Chondrocyte (in vitro differentiated cells): ENCODE measurements at regions not wholly inside any gene's neighbourhood (a gene's known extent, or its start where the extent isn't known, plus 50 kb on each side); places are given as distances from the start of the nearest gene placed in this dataset.

Experiments used
- DNase-seq: peaks from one replicate; pipeline ENCODE4 v3.0.0; 2021; ENCODE audit warnings: mixed read lengths, low spot score
- H3K27ac Mint-ChIP-seq: one replicate; pipeline ENCODE4 v1.8.0; 2021; ENCODE audit warnings: mild to moderate bottlenecking, moderate library complexity, mixed read lengths; ENCODE audit not compliant: unreplicated experiment
- H3K27me3 Mint-ChIP-seq: 2 replicates; pipeline ENCODE4 v1.8.0; 2021; ENCODE audit warnings: low read depth, mixed read lengths
- H3K36me3 Mint-ChIP-seq: 2 replicates; pipeline ENCODE4 v1.8.0; 2021; ENCODE audit warnings: low read depth, mixed read lengths
- H3K4me1 Mint-ChIP-seq: 2 replicates; pipeline ENCODE4 v1.8.0; 2021; ENCODE audit warnings: low read depth, mild to moderate bottlenecking, mixed read lengths
- H3K4me3 Mint-ChIP-seq: one replicate; pipeline ENCODE4 v1.8.0; 2021; ENCODE audit warnings: mild to moderate bottlenecking, moderate library complexity, mixed read lengths; ENCODE audit not compliant: unreplicated experiment
- H3K9me3 Mint-ChIP-seq: 2 replicates; pipeline ENCODE4 v1.8.0; 2021; ENCODE audit warnings: low read depth, mixed read lengths
- CTCF ChIP-seq: fragments of 200-600 bp; sonication (generic); IDR thresholded peaks from 2 replicates; pipeline ENCODE4 v1.5.0; 2021; ENCODE audit warnings: antibody characterized with exemption, mild to moderate bottlenecking, moderate library complexity

- H3K36me3 Mint-ChIP-seq, result no peaks in the 10 kb centered on the region
- no peak for DNase-seq
Measured at GRCh38 chr3:14340960-14341708, 61.3 kb upstream of the SLC6A6 start.

GRCh38 chr3:14343338-14344112, 58.9 kb upstream of the SLC6A6 start:
- H3K4me3 Mint-ChIP-seq, result no peak overlapping the region
- no peaks in the 10 kb centered on the region for H3K9me3 Mint-ChIP-seq
- no peak for TF ChIP-seq CTCF
- no peaks in the 10 kb centered on the region for H3K36me3 Mint-ChIP-seq
- H3K27ac Mint-ChIP-seq, result peak overlapping the region; percentile 91
- DNase-seq, result no peak
- H3K27me3 Mint-ChIP-seq, result no peaks in the 10 kb centered on the region
- peaks cover 39% of the 10 kb centered on the region for H3K4me1 Mint-ChIP-seq

More at GRCh38 chr3:14340960-14341708, 61.3 kb upstream of the SLC6A6 start:
- no peak overlapping the region for H3K4me3 Mint-ChIP-seq
- H3K4me1 Mint-ChIP-seq, result peaks cover 36% of the 10 kb centered on the region
- H3K27ac Mint-ChIP-seq, result no peak overlapping the region
- H3K27me3 Mint-ChIP-seq, result peaks cover 2% of the 10 kb centered on the region
- no peaks in the 10 kb centered on the region for H3K9me3 Mint-ChIP-seq
- TF ChIP-seq CTCF, result no peak

GRCh38 chr3:14344351-14344750, 58.1 kb upstream of the SLC6A6 start:
- DNase-seq, result no peak
- H3K27me3 Mint-ChIP-seq, result no peaks in the 10 kb centered on the region
- no peak overlapping the region for H3K4me3 Mint-ChIP-seq
- H3K27ac Mint-ChIP-seq, result peak overlapping the region; percentile 56
- TF ChIP-seq CTCF, result no peak
- H3K36me3 Mint-ChIP-seq, result no peaks in the 10 kb centered on the region
- no peaks in the 10 kb centered on the region for H3K9me3 Mint-ChIP-seq
- peaks cover 39% of the 10 kb centered on the region for H3K4me1 Mint-ChIP-seq

GRCh38 chr3:14345496-14346150, 56.8 kb upstream of the SLC6A6 start:
- H3K36me3 Mint-ChIP-seq, result no peaks in the 10 kb centered on the region
- H3K4me3 Mint-ChIP-seq, result no peak overlapping the region
- peak overlapping the region; percentile 89 for H3K27ac Mint-ChIP-seq
- TF ChIP-seq CTCF, result no peak
- H3K27me3 Mint-ChIP-seq, result no peaks in the 10 kb centered on the region
- no peak for DNase-seq
- no peaks in the 10 kb centered on the region for H3K9me3 Mint-ChIP-seq
- H3K4me1 Mint-ChIP-seq, result peaks cover 39% of the 10 kb centered on the region

- no peaks in the 10 kb centered on the region for H3K36me3 Mint-ChIP-seq
- H3K27ac Mint-ChIP-seq, result peak overlapping the region; percentile 89
- TF ChIP-seq CTCF, result no peak
- no peaks in the 10 kb centered on the region for H3K27me3 Mint-ChIP-seq
- no peak overlapping the region for H3K4me3 Mint-ChIP-seq
- DNase-seq, result no peak
- peaks cover 38% of the 10 kb centered on the region for H3K4me1 Mint-ChIP-seq
- no peaks in the 10 kb centered on the region for H3K9me3 Mint-ChIP-seq
Measured at GRCh38 chr3:14346191-14346590, 56.2 kb upstream of the SLC6A6 start.
